AG08395 (cell line): ENCODE measurements at regions not wholly inside any gene's neighbourhood (a gene's known extent, or its start where the extent isn't known, plus 50 kb on each side); places are given as distances from the start of the nearest gene placed in this dataset.
"Not testable (repeated sequence)": the region's sequence is repeated elsewhere in the genome, so short reads cannot be mapped to it uniquely, and the experiment has no call there.

Source experiments
- DNase-seq: peaks from one replicate; pipeline ENCODE4 v3.0.0; 2012; ENCODE audit warnings: mixed read lengths, low spot score

- no peak for DNase-seq
Measured at GRCh38 chr10:23543691-23544380, 105.0 kb downstream of the OTUD1 start.

GRCh38 chr10:23545866-23546265 is 107.0 kb downstream of the OTUD1 start:
- not testable (repeated sequence) for DNase-seq

- peak; percentile 38 for DNase-seq
Measured at GRCh38 chr10:23556727-23557440, 118.0 kb downstream of the OTUD1 start.

- no peak for DNase-seq
Measured at GRCh38 chr10:23557777-23558176, 118.9 kb downstream of the OTUD1 start.

GRCh38 chr10:23558361-23558799 is 119.5 kb downstream of the OTUD1 start:
- DNase-seq: no peak

- no peak for DNase-seq
Measured at GRCh38 chr10:23568996-23569395, 130.1 kb downstream of the OTUD1 start.

- DNase-seq: no peak
Measured at GRCh38 chr10:23571884-23572283, 133.0 kb downstream of the OTUD1 start.

- no peak for DNase-seq
Measured at GRCh38 chr10:23581906-23582450, 143.1 kb downstream of the OTUD1 start.

GRCh38 chr10:23584396-23584795 is 145.5 kb downstream of the OTUD1 start:
- DNase-seq: no peak

GRCh38 chr10:23585186-23585585 is 146.3 kb downstream of the OTUD1 start:
- DNase-seq: no peak

- no peak for DNase-seq
Measured at GRCh38 chr10:23585666-23586065, 146.8 kb downstream of the OTUD1 start.

GRCh38 chr10:23595278-23595677 is 156.4 kb downstream of the OTUD1 start:
- DNase-seq: not testable (repeated sequence)

- no peak for DNase-seq
Measured at GRCh38 chr10:23604613-23605012, 165.7 kb downstream of the OTUD1 start.

- DNase-seq: no peak
Measured at GRCh38 chr10:23606456-23606855, 167.6 kb downstream of the OTUD1 start.

- DNase-seq: no peak
Measured at GRCh38 chr10:23608926-23609325, 170.1 kb downstream of the OTUD1 start.

GRCh38 chr10:23610626-23611307 is 171.9 kb downstream of the OTUD1 start:
- no peak for DNase-seq

GRCh38 chr10:23611308-23612029 is 172.6 kb downstream of the OTUD1 start:
- DNase-seq: no peak

- no peak for DNase-seq
Measured at GRCh38 chr10:23613900-23614299, 175.0 kb downstream of the OTUD1 start.

GRCh38 chr10:23614483-23614882 is 175.6 kb downstream of the OTUD1 start:
- DNase-seq: no peak

GRCh38 chr10:23630376-23630775 is 191.5 kb downstream of the OTUD1 start:
- no peak for DNase-seq

GRCh38 chr10:23630885-23631284 is 192.0 kb downstream of the OTUD1 start:
- DNase-seq: no peak
